ENCODE measurements at regions not wholly inside any gene's neighbourhood (a gene's known extent, or its start where the extent isn't known, plus 50 kb on each side); places are given as distances from the start of the nearest gene placed in this dataset.
A peak's percentile ranks its signal among the peaks of the same experiment; 100 is the strongest.

GRCh38 chr2:5370158-5370557 is 322.0 kb upstream of the SOX11 start:
- DNase-seq = no peak

- DNase-seq = no peak
Measured at GRCh38 chr2:5372141-5372540, 320.0 kb upstream of the SOX11 start.

- peak; percentile 56 for DNase-seq
Measured at GRCh38 chr2:5373200-5373599, 319.0 kb upstream of the SOX11 start.

- no peak for DNase-seq
Measured at GRCh38 chr2:5374762-5375161, 317.4 kb upstream of the SOX11 start.

GRCh38 chr2:5377323-5377722 is 314.9 kb upstream of the SOX11 start:
- peak; percentile 58 for DNase-seq

- no peak for DNase-seq
Measured at GRCh38 chr2:5379811-5380210, 312.4 kb upstream of the SOX11 start.

GRCh38 chr2:5385596-5385995 is 306.6 kb upstream of the SOX11 start:
- DNase-seq = no peak

- peak; percentile 34 for DNase-seq
Measured at GRCh38 chr2:5387406-5387805, 304.8 kb upstream of the SOX11 start.

GRCh38 chr2:5389740-5390139 is 302.4 kb upstream of the SOX11 start:
- no peak for DNase-seq

- DNase-seq = peak; percentile 96
Measured at GRCh38 chr2:5391362-5391761, 300.8 kb upstream of the SOX11 start.

GRCh38 chr2:5392658-5393057 is 299.5 kb upstream of the SOX11 start:
- DNase-seq = peak; percentile 21

- DNase-seq = no peak
Measured at GRCh38 chr2:5393474-5393873, 298.7 kb upstream of the SOX11 start.

- DNase-seq = peak; percentile 70
Measured at GRCh38 chr2:5394223-5394622, 298.0 kb upstream of the SOX11 start.

- DNase-seq = no peak
Measured at GRCh38 chr2:5401115-5401657, 291.0 kb upstream of the SOX11 start.

GRCh38 chr2:5403392-5403791 is 288.8 kb upstream of the SOX11 start:
- DNase-seq = no peak

- DNase-seq = peak; percentile 100
Measured at GRCh38 chr2:5409898-5410381, 282.2 kb upstream of the SOX11 start.

- DNase-seq = peak; percentile 31
Measured at GRCh38 chr2:5410991-5411700, 281.0 kb upstream of the SOX11 start.

- DNase-seq = no peak
Measured at GRCh38 chr2:5412001-5412400, 280.2 kb upstream of the SOX11 start.

GRCh38 chr2:5433855-5434254 is 258.3 kb upstream of the SOX11 start:
- DNase-seq = no peak

- no peak for DNase-seq
Measured at GRCh38 chr2:5437375-5437774, 254.8 kb upstream of the SOX11 start.

- no peak for DNase-seq
Measured at GRCh38 chr2:5440174-5440573, 252.0 kb upstream of the SOX11 start.

GRCh38 chr2:5442736-5443135 is 249.4 kb upstream of the SOX11 start:
- DNase-seq = no peak

GRCh38 chr2:5444168-5444567 is 248.0 kb upstream of the SOX11 start:
- no peak for DNase-seq

- no peak for DNase-seq
Measured at GRCh38 chr2:5444854-5445253, 247.3 kb upstream of the SOX11 start.

- no peak for DNase-seq
Measured at GRCh38 chr2:5449867-5450266, 242.3 kb upstream of the SOX11 start.

Measured in NCI-H2171 treated with DMSO at 0.1 percent for 48 hours (cell line).